Right lobe of liver (tissue), 4 donors: ENCODE measurements at regions not wholly inside any gene's neighbourhood (a gene's known extent, or its start where the extent isn't known, plus 50 kb on each side); places are given as distances from the start of the nearest gene placed in this dataset.

Experiments
- POLR2A ChIP-seq: fragments of 450-650 bp; IDR thresholded peaks from one replicate; pipeline ENCODE4 v1.6.1; 2017; ENCODE audit warnings: antibody characterized with exemption, mild to moderate bottlenecking
- TF ChIP-seq, protein P1 (sequence below), 4 donors: fragments of 200-600 bp in 3 of 4; fragments of 450-650 bp in 1 of 4; IDR thresholded peaks; one replicate each; pipeline versions ENCODE4 v1.5.1 to v1.8.0; 2016 to 2022; ENCODE audit warnings: antibody characterized with exemption in 4 of 4, mild to moderate bottlenecking in 2 of 4
- donor health status: DM: no; HTN: no; CAD: no.
- donor health status: DM: no; HTN: no; CAD: no.
- donor health status: DM: no; HTN: yes; CAD: no.

DNA sequence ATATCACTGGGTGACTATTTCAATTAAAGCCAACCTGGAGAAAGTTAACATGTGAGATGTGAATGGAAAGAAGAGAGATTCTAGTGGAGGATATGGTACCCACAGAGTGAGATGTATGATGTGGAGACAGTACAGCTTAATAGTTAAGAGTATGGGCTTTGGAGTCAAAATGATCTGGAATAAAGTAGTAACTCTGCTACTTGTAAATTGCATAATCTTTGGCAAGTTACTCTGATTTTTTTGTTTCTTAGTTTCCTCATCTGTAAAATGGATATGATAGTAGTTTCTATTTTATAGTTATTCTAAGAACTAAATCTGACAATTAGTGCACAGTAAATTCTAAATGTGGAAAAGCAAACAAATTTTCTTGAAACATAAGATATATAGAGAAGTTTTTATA is 79.2 kb downstream of the ISOC1 start:
- TF ChIP-seq, protein P1, sequence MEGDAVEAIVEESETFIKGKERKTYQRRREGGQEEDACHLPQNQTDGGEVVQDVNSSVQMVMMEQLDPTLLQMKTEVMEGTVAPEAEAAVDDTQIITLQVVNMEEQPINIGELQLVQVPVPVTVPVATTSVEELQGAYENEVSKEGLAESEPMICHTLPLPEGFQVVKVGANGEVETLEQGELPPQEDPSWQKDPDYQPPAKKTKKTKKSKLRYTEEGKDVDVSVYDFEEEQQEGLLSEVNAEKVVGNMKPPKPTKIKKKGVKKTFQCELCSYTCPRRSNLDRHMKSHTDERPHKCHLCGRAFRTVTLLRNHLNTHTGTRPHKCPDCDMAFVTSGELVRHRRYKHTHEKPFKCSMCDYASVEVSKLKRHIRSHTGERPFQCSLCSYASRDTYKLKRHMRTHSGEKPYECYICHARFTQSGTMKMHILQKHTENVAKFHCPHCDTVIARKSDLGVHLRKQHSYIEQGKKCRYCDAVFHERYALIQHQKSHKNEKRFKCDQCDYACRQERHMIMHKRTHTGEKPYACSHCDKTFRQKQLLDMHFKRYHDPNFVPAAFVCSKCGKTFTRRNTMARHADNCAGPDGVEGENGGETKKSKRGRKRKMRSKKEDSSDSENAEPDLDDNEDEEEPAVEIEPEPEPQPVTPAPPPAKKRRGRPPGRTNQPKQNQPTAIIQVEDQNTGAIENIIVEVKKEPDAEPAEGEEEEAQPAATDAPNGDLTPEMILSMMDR (IDR thresholded peaks at IDR 0.05), result no peak
- no peak for TF ChIP-seq POLR2A
